ENCODE measurements at regions not wholly inside any gene's neighbourhood (a gene's known extent, or its start where the extent isn't known, plus 50 kb on each side); places are given as distances from the start of the nearest gene placed in this dataset.

DNA sequence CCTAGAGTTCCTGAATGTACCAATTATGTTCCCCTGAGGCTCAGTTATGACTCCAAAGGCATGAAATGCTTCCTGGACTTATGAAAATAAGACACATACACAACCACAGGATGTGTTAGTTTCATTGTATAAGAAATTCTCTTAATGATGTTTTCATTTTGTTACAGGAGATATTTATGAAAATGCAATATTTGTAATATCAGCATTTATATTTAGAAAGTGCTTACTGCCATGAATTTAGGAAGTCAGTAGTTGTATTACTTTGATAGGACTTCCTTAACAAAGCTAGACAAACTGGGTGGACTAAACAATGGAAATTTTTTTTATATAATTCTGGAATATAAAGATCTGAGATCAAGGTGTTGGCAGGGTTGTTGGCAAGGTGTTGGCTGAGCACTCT lies 572.1 kb upstream of the IGFBP7 start:
- intact Hi-C loops (cut with DNase I, micrococcal nuclease): no loop called here
- no peak for DNase-seq
- ATAC-seq: no peak

- DNase-seq (no peak), ATAC-seq (no peak)
- intact Hi-C loops (cut with DNase I, micrococcal nuclease): no loop called here
These were observed 569.8 kb upstream of the IGFBP7 start for GRCh38 chr4:57679969-57680368.

- ATAC-seq: no peak
- intact Hi-C loops (cut with DNase I, micrococcal nuclease): no loop called here
- DNase-seq: no peak
These were observed 566.2 kb upstream of the IGFBP7 start for GRCh38 chr4:57676394-57676793.

GRCh38 chr4:57672846-57673433 lies 562.8 kb upstream of the IGFBP7 start:
- intact Hi-C loops (cut with DNase I, micrococcal nuclease): no loop called here
- DNase-seq (no peak), ATAC-seq (no peak)

GRCh38 chr4:57668621-57669020 lies 558.4 kb upstream of the IGFBP7 start:
- no peak for ATAC-seq
- DNase-seq: no peak
- intact Hi-C loops (cut with DNase I, micrococcal nuclease): no loop called here

GRCh38 chr4:57665806-57666205 lies 555.6 kb upstream of the IGFBP7 start:
- intact Hi-C loops (cut with DNase I, micrococcal nuclease): no loop called here
- no peak for DNase-seq
- no peak for ATAC-seq

DNA sequence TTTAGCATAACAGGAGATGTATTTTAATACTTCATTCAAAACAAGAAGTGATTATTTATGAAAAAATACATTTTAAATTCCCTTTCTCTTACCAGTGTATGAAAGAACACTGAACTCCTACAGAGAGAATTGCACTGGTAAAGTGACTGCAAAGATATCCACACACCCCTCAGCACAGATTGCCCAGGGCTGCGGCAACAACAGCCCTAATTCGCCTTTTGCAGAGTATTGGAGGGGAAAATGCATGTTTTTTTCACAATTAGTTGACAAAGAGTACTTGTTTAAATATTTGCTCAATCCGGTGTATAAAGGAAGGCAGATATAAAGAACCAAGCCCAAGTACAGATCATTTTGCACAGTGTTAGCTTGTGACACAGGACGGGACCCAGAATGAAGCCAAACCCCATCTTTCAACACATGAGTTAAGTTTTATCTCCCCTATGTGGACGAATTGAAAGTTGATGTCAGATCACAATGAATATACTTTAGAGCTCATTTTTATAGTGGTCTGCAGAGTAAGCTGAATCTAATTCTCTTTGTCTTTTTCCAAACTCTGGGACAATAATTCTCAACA lies 551.4 kb upstream of the IGFBP7 start:
- no peak for DNase-seq
- intact Hi-C loops (cut with DNase I, micrococcal nuclease): no loop called here
- peak; percentile 33 for ATAC-seq

DNA sequence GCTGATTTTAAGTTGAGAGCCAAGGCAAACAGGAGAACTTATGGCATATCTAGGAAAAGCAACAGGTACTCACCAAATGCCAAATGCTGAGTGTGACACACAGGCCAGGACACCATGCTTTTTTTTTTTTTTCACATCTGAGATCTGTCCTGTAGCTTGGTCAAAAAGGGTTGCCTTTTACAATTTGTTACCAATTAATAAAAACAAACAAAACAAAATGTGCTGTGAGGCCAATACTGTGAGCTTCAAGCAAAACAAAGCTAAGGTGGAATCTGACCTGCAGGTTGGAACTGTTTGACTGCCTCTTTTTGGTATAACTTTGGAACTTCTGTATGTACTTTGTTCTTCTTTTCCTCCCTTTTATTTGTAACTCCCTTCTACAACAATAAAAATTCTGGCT lies 548.5 kb upstream of the IGFBP7 start:
- no peak for DNase-seq
- intact Hi-C loops (cut with DNase I, micrococcal nuclease): no loop called here
- ATAC-seq: no peak

DNA sequence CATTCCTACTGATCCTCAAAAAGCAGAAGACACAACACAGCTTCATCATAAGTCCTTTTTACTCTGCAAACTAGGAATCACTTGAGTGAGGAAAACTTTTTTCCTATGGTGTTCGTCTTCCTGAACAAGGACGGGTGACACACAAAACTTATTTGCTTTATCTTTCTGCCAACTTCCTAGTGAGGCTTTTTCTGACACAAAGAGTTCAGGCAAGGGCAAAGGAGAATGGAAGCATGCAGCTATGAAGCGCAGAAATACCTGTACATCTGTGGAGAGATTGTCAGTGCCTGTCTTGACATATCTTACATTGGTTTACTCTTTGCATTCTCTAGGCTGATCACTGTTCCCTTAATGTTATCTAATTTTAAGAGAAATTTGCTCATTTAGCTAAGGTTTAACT lies 548.0 kb upstream of the IGFBP7 start:
- no peak for ATAC-seq
- DNase-seq: no peak
- intact Hi-C loops (cut with DNase I, micrococcal nuclease): no loop called here

GRCh38 chr4:57655342-57655741 lies 545.2 kb upstream of the IGFBP7 start:
- ATAC-seq: no peak
- DNase-seq: no peak
- intact Hi-C loops (cut with DNase I, micrococcal nuclease): no loop called here

DNA sequence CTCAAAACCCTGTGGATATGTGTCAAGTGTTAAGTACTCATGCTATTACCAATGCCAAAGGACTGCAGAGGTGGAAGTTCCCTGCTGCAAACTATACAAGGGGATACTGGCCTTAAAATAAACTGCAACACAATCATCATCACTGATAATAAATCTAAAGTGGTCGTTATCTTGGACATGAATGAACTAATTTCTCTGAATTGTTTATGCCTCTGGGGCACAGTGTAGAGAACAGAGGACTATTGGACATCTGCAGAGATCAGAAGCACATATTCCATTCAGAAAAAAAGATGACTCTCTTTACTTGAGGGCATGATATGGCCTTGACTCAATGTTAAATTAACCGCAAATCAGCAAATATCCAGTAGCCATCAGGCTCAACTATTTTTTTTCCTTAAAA lies 542.6 kb upstream of the IGFBP7 start:
- ATAC-seq (no peak), DNase-seq (no peak)
- intact Hi-C loops (cut with DNase I, micrococcal nuclease): no loop called here

GRCh38 chr4:57640391-57641100 lies 530.4 kb upstream of the IGFBP7 start:
- ATAC-seq: peak; percentile 96
- intact Hi-C loops (cut with DNase I, micrococcal nuclease): no loop called here
- peak in 1 of 2 donors; percentile 21 for DNase-seq

- ATAC-seq (peak; percentile 68), DNase-seq (peak; percentile 22 to 27)
- intact Hi-C loops (cut with DNase I, micrococcal nuclease): no loop called here
These were observed 529.6 kb upstream of the IGFBP7 start for GRCh38 chr4:57639561-57640382.

GRCh38 chr4:57635910-57636309 lies 525.7 kb upstream of the IGFBP7 start:
- intact Hi-C loops (cut with DNase I, micrococcal nuclease): no loop called here
- no peak for ATAC-seq

GRCh38 chr4:57633212-57633859 lies 523.2 kb upstream of the IGFBP7 start:
- intact Hi-C loops (cut with DNase I, micrococcal nuclease): no loop called here
- ATAC-seq (no peak), DNase-seq (no peak)

More at GRCh38 chr4:57635910-57636309, 525.7 kb upstream of the IGFBP7 start:
- DNase-seq: no peak

DNA sequence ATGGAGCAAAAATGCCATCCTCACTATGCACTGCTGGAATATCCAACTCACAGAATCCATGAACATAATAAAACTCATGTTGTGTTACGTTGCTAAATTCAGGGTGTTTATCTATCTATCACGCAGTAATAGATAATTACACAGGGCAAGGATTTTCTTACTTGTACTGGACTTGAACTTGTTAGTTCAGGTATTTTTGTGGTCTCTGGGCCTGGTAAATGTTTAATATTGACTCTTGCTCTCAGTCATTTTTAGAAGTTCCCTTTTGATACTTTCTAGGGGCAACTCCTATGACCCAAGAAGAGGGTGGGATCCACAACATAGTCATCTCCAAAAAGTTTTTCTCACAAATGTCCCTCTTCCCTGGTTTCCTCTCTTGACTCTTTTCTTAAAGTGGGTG lies 522.4 kb upstream of the IGFBP7 start:
- intact Hi-C loops (cut with DNase I, micrococcal nuclease): no loop called here
- no peak for DNase-seq
- ATAC-seq: no peak

- intact Hi-C loops (cut with DNase I, micrococcal nuclease): no loop called here
These were observed 521.0 kb upstream of the IGFBP7 start for GRCh38 chr4:57631147-57631546.

DNA sequence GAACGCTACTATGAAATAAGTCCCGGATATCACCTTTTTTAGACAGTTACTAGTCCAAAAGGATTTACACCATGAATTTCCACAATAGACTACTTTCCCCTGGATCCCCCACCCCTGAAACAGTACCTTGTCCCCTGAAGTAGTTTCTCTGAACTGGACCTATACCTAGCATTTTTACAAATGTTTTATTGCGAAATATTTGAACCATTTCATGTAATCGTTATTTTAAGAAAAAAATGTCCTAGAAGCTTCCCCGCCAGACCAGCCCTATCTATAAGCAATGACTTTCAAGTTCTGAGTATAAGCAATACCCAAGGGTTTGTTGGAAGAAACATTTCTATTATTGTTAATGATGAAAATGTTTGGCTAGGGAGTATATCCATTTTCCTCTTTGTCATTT lies 517.8 kb upstream of the IGFBP7 start:
- no peak for DNase-seq
- intact Hi-C loops (cut with DNase I, micrococcal nuclease): no loop called here
- no peak for ATAC-seq

More at GRCh38 chr4:57631147-57631546, 521.0 kb upstream of the IGFBP7 start:
- no peak for DNase-seq
- no peak for ATAC-seq

DNA sequence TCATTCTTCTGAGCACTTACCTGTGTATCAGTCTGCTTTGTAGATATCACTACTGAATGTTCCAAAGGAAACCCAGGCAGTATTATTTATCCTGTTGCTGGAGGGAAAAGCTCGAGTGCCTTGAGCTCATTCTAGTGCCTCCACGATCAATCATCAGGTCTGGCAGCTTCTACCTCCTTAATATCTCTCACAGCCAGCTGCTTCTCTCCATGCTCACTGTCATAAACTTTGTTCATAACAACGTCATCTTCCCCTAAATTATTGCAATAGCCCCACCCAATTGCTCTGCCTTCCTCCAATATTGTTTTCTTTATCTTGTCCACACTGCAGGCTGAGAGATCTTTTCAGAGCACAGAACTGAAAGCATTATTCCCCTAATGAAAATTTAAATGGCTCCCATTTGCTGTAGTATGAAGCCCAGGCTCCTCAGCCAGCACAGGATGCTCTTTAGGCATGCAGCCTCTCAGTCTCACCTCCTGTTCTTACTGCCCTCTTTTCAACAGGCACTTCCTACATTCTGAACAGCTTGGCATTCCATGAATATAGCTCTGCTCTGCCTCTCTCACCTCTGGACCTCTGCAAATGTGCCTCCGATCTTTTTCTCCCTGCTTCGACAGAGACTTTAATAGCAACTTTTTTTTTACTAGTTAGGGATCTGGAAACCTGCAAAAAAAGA lies 504.2 kb upstream of the IGFBP7 start:
- ATAC-seq: no peak
- intact Hi-C loops (cut with DNase I, micrococcal nuclease): no loop called here
- no peak for DNase-seq

Data from left colon (tissue), 2 donors.